AG04450 (cell line): ENCODE measurements at regions not wholly inside any gene's neighbourhood (a gene's known extent, or its start where the extent isn't known, plus 50 kb on each side); places are given as distances from the start of the nearest gene placed in this dataset.
"Not testable (repeated sequence)": the region's sequence is repeated elsewhere in the genome, so short reads cannot be mapped to it uniquely, and the experiment has no call there.

Source experiments
- CTCF ChIA-PET: fragments of 300-600, 350-600 bp; formaldehyde crosslinking; extraction: SDS; loops from one replicate; lab custom pipeline; 2022; ENCODE audit warnings: antibody characterized with exemption, inconsistent platforms; lab: Charles Lee
- POLR2A ChIA-PET: fragments of 350-600 bp; formaldehyde crosslinking; extraction: SDS; loops from one replicate; lab custom pipeline; 2021; ENCODE audit warnings: antibody characterized with exemption, inconsistent platforms; lab: Yijun Ruan, JAX
- DNase-seq: peaks from one replicate; pipeline ENCODE4 v3.0.0-alpha.2; 2011; ENCODE audit warnings: low read depth, low spot score
- H3K27ac ChIP-seq: one replicate; pipeline ENCODE4 v1.5.1; 2012; ENCODE audit warnings: low read depth, low read length, control low read depth
- H3K27me3 ChIP-seq: one replicate; pipeline ENCODE4 v1.6.0; 2012; ENCODE audit warnings: low read length; ENCODE audit not compliant: control insufficient read depth, insufficient read depth
- H3K4me3 ChIP-seq: 2 replicates; pipeline ENCODE4 v1.5.1; 2011; ENCODE audit warnings: mild to moderate bottlenecking, low read depth, low read length, control low read depth
- H3K9me3 ChIP-seq: 2 replicates; pipeline ENCODE4 v1.5.1; 2012; ENCODE audit warnings: low read length; ENCODE audit not compliant: control insufficient read depth, insufficient read depth
- CTCF ChIP-seq: IDR thresholded peaks from 2 replicates; pipeline ENCODE4 v1.5.1; 2011; ENCODE audit warnings: low read depth, low read length, control low read depth, inconsistent platforms

GRCh38 chr5:147140558-147140957 is 94.3 kb upstream of the STK32A start:
- POLR2A ChIA-PET, result no interaction called here
- no peak for DNase-seq
- no peaks in the 10 kb centered on the region for H3K27me3 ChIP-seq
- no peak overlapping the region for H3K27ac ChIP-seq
- no peaks in the 10 kb centered on the region; the same call in 1 of the 2 replicates for H3K9me3 ChIP-seq
- no peak overlapping the region for H3K4me3 ChIP-seq
- TF ChIP-seq CTCF, result no peak
- CTCF ChIA-PET, result no interaction called here

- H3K27me3 ChIP-seq, H3K27ac ChIP-seq, CTCF ChIA-PET, POLR2A ChIA-PET, H3K4me3 ChIP-seq, H3K9me3 ChIP-seq, DNase-seq: not testable (repeated sequence)
Observed at GRCh38 chr5:147141580-147141979, 93.2 kb upstream of the STK32A start.

- CTCF ChIA-PET, result no interaction called here
Observed at GRCh38 chr5:147143215-147143614, 91.6 kb upstream of the STK32A start.

GRCh38 chr5:147145328-147145727 is 89.5 kb upstream of the STK32A start:
- Histone ChIP-seq H3K9me3 (no peaks in the 10 kb centered on the region; the same call in 1 of the 2 replicates), H3K27ac (no peak overlapping the region), H3K4me3 (no peak overlapping the region), H3K27me3 (no peaks in the 10 kb centered on the region)
- ChIA-PET POLR2A (no interaction called here), CTCF (interaction anchor here (1.5 kb wide), 1 partner anchor 43 kb away, joined by 3 read pairs; no protein-coding TSS in a partner anchor)
- TF ChIP-seq CTCF, result no peak
- DNase-seq, result no peak

More at GRCh38 chr5:147143215-147143614, 91.6 kb upstream of the STK32A start:
- Histone ChIP-seq H3K4me3 (no peak overlapping the region), H3K27ac (no peak overlapping the region), H3K9me3 (no peaks in the 10 kb centered on the region; the same call in 1 of the 2 replicates), H3K27me3 (no peaks in the 10 kb centered on the region)
- POLR2A ChIA-PET, result no interaction called here
- DNase-seq, result no peak
- TF ChIP-seq CTCF, result no peak

GRCh38 chr5:147148715-147149114 is 86.1 kb upstream of the STK32A start:
- CTCF ChIA-PET, result interaction anchor here (1.5 kb wide), 1 partner anchor 40 kb away, joined by 4 read pairs; no protein-coding TSS in a partner anchor
- no peak overlapping the region for H3K27ac ChIP-seq
- no peak overlapping the region for H3K4me3 ChIP-seq
- POLR2A ChIA-PET, result no interaction called here
- H3K27me3 ChIP-seq, result no peaks in the 10 kb centered on the region
- TF ChIP-seq CTCF, result no peak
- H3K9me3 ChIP-seq, result no peaks in the 10 kb centered on the region
- no peak for DNase-seq
